T-cell (primary cell): ENCODE measurements at regions not wholly inside any gene's neighbourhood (a gene's known extent, or its start where the extent isn't known, plus 50 kb on each side); places are given as distances from the start of the nearest gene placed in this dataset.
"Not testable (repeated sequence)": the region's sequence is repeated elsewhere in the genome, so short reads cannot be mapped to it uniquely, and the experiment has no call there.

ENCODE experiments used
- ATAC-seq, 4 experiments: fragments of 200-7000 bp in 3 of 4; fragments of 150-1000 bp in 1 of 4; cut with Tn5 transposase; replicated peaks in 1 of 4; 1 replicate in 3 of 4; 2 replicates in 1 of 4; pipeline ENCODE4 v1.10.0; 2021; ENCODE audit warnings: moderate library complexity in 3 of 4, mild to moderate bottlenecking in 2 of 4, moderate number of reproducible peaks in 1 of 4
- CTCF ChIA-PET, 2 donors: fragments of 300-600 bp; sonication (Branson Sonifier 250); formaldehyde crosslinking; loops; one replicate each; lab custom pipeline; 2022; ENCODE audit warnings: antibody characterized with exemption in 2 of 2; lab: Charles Lee
- POLR2A ChIA-PET, 2 donors: fragments of 300-600 bp; sonication (Branson Sonifier 250); formaldehyde crosslinking; loops; one replicate each; lab custom pipeline; 2022; ENCODE audit warnings: antibody characterized with exemption in 2 of 2; lab: Charles Lee
- DNase-seq, 35 experiments: peaks; one replicate each; pipeline versions ENCODE4 v3.0.0 to v3.0.0-alpha.2; 2013 to 2023
- H3K27ac ChIP-seq: one replicate; pipeline ENCODE4 v1.5.1; 2013; ENCODE audit warnings: low read length
- H3K27me3 ChIP-seq, 2 experiments: replicated peaks in 1 of 2; 1 replicate in 1 of 2; 2 replicates in 1 of 2; pipeline versions ENCODE4 v1.6.1 to v1.7.0; 2013; ENCODE audit warnings: low read length in 1 of 2, mixed read lengths in 1 of 2; ENCODE audit not compliant: control insufficient read depth in 2 of 2, insufficient read depth in 2 of 2; ENCODE audit errors: extremely low read depth in 1 of 2
- H3K36me3 ChIP-seq, 2 donors: 1 replicate in 1 of 2; 2 replicates in 1 of 2; pipeline versions ENCODE4 v1.6.1 to v1.7.0; 2013; ENCODE audit warnings: low read length in 1 of 2; ENCODE audit not compliant: control insufficient read depth in 2 of 2, insufficient read depth in 1 of 2; ENCODE audit errors: extremely low read depth in 1 of 2
- H3K4me1 ChIP-seq, 2 experiments: 1 replicate in 1 of 2; 2 replicates in 1 of 2; pipeline versions ENCODE4 v1.6.1 to v1.7.0; 2013; ENCODE audit warnings: low read length in 2 of 2, mixed read lengths in 1 of 2; ENCODE audit not compliant: insufficient read depth in 2 of 2, control insufficient read depth in 1 of 2; ENCODE audit errors: extremely low read depth in 1 of 2
- H3K4me3 ChIP-seq, 2 donors: 1 replicate in 1 of 2; 2 replicates in 1 of 2; pipeline versions ENCODE4 v1.5.1 to v1.7.0; 2013; ENCODE audit warnings: mild to moderate bottlenecking in 2 of 2, low read length in 1 of 2, moderate library complexity in 1 of 2; ENCODE audit not compliant: control insufficient read depth in 1 of 2; ENCODE audit errors: extremely low read depth in 1 of 2
- H3K9me3 ChIP-seq: 2 replicates; pipeline ENCODE4 v1.7.0; 2013
- H3K27ac Mint-ChIP-seq, 2 donors: one replicate each; pipeline ENCODE4 v1.8.0; 2020 to 2021; ENCODE audit warnings: mild to moderate bottlenecking in 2 of 2, mixed read lengths in 2 of 2
- H3K27me3 Mint-ChIP-seq, 2 donors: one replicate each; pipeline ENCODE4 v1.8.0; 2021 to 2022; ENCODE audit warnings: mixed read lengths in 2 of 2
- H3K36me3 Mint-ChIP-seq: one replicate; pipeline ENCODE4 v1.8.0; 2021; ENCODE audit warnings: mixed read lengths
- H3K4me1 Mint-ChIP-seq, 3 donors: one replicate each; pipeline ENCODE4 v1.8.0; 2020 to 2022; ENCODE audit warnings: mixed read lengths in 3 of 3, mild to moderate bottlenecking in 1 of 3
- H3K4me3 Mint-ChIP-seq, 3 donors: one replicate each; pipeline ENCODE4 v1.8.0; 2020 to 2022; ENCODE audit warnings: mild to moderate bottlenecking in 3 of 3, mixed read lengths in 3 of 3, moderate library complexity in 3 of 3
- H3K9me3 Mint-ChIP-seq, 3 donors: one replicate each; pipeline ENCODE4 v1.8.0; 2020 to 2022; ENCODE audit warnings: mixed read lengths in 3 of 3
- WGBS: methylation state at CpG from one replicate; pipeline ENCODE4 v1.1.5; 2013; ENCODE audit warnings: missing lambda C conversion rate; ENCODE audit not compliant: insufficient coverage; 5-methylcytosine and 5-hydroxymethylcytosine counted together

GRCh38 chrX:89635887-89636286 lies 285.8 kb upstream of the TGIF2LX start:
- H3K4me3 Mint-ChIP-seq, H3K27ac Mint-ChIP-seq, CTCF ChIA-PET, H3K9me3 Mint-ChIP-seq, DNase-seq, H3K4me3 ChIP-seq, H3K27ac ChIP-seq, H3K27me3 ChIP-seq, H3K36me3 ChIP-seq, H3K36me3 Mint-ChIP-seq, H3K4me1 Mint-ChIP-seq, ATAC-seq, H3K9me3 ChIP-seq, POLR2A ChIA-PET, H3K4me1 ChIP-seq, H3K27me3 Mint-ChIP-seq: not testable (repeated sequence)
- 80% methylated on average over 1 of the region's 4 CpGs for WGBS

DNA sequence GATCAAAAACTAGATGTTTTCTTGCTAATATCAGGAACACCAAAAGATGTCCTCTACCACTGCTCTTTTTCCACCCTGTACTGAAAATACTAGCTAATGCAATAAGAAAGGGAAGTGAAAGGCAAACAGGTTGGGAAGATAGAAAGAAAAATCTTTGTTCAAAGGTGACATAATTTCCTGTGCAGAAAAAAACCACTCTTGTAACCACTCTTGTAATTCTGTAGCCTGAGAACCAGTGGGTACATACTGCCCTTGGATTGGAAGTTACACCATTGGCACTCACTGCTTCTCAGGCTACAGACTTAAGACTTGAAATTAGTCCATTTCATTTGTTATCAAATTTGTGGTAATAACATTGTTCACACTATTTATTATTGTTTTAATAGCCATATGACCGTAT lies 263.0 kb upstream of the TGIF2LX start:
- POLR2A ChIA-PET, H3K9me3 ChIP-seq, H3K4me3 ChIP-seq, H3K4me1 ChIP-seq, H3K27ac Mint-ChIP-seq, H3K36me3 ChIP-seq, H3K27ac ChIP-seq, H3K27me3 ChIP-seq, H3K36me3 Mint-ChIP-seq, ATAC-seq, CTCF ChIA-PET, H3K27me3 Mint-ChIP-seq, DNase-seq, H3K4me1 Mint-ChIP-seq, H3K9me3 Mint-ChIP-seq, H3K4me3 Mint-ChIP-seq: not testable (repeated sequence)
- no CpG with 5 or more reads among the region's 1 CpG for WGBS

DNA sequence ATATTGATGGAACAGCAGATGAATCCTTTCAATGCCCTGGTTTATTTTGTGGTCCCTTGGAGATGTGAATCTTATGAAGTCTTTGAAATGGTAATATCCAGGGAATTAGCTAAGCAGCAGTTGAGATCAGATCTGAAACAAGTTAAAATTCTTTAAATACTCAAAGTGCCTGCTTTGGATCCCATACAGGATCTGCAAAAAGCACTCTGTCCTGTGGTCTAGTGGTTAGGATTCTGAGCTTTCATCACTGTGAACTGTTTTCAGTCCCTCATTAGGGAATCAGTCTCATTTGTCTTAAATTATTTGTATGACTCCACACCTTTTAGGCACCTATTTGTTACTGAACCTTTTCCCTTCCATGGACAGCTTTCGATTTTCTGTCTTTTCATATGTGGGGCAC lies 215.2 kb upstream of the TGIF2LX start:
- H3K4me3 Mint-ChIP-seq, H3K36me3 Mint-ChIP-seq, H3K9me3 ChIP-seq, POLR2A ChIA-PET, H3K27me3 Mint-ChIP-seq, H3K4me1 ChIP-seq, H3K4me3 ChIP-seq, H3K27me3 ChIP-seq, CTCF ChIA-PET, H3K27ac Mint-ChIP-seq, H3K4me1 Mint-ChIP-seq, H3K9me3 Mint-ChIP-seq, ATAC-seq, H3K27ac ChIP-seq, H3K36me3 ChIP-seq, DNase-seq: not testable (repeated sequence)
- WGBS = no CpG with 5 or more reads among the region's 1 CpG

DNA sequence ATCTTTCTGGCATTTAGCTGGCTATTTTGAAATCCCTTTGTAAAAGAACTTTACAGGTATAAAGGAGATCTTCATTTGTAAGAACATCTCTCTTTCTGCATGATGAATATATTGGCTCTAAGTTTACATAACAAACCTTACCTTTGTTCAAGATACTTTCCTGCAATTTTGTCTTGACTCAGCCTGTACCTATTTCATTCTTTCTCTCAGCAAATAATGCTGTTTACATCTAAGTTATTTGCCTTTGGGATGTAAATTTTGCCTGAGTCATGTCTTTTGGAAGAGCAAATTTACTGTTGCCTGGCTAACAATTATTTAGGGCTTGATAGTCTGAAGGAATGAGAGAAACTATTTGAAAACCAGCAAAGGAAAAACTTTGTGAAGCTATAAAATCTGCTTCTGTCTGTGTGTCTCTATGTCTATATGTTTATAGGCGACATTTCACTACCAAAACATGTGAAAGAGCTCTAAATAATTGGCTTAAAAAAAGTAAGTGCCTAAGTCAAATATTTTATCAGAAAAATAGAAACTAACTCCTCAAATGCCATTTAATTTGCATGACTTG lies 214.3 kb upstream of the TGIF2LX start:
- POLR2A ChIA-PET, H3K4me3 Mint-ChIP-seq, H3K27me3 Mint-ChIP-seq, H3K27ac ChIP-seq, CTCF ChIA-PET, H3K4me3 ChIP-seq, H3K36me3 ChIP-seq, H3K9me3 Mint-ChIP-seq, H3K27me3 ChIP-seq, H3K36me3 Mint-ChIP-seq, H3K9me3 ChIP-seq, ATAC-seq, H3K4me1 ChIP-seq, H3K27ac Mint-ChIP-seq, H3K4me1 Mint-ChIP-seq, DNase-seq: not testable (repeated sequence)
- no CpG with 5 or more reads among the region's 1 CpG for WGBS

- ATAC-seq, H3K9me3 ChIP-seq, H3K4me1 Mint-ChIP-seq, H3K4me1 ChIP-seq, H3K4me3 Mint-ChIP-seq, H3K27ac Mint-ChIP-seq, POLR2A ChIA-PET, H3K4me3 ChIP-seq, H3K27me3 Mint-ChIP-seq, H3K27me3 ChIP-seq, H3K36me3 ChIP-seq, H3K36me3 Mint-ChIP-seq, CTCF ChIA-PET, H3K9me3 Mint-ChIP-seq, DNase-seq, H3K27ac ChIP-seq: not testable (repeated sequence)
- WGBS = 82% methylated on average over 5 of the region's 11 CpGs
Observed at GRCh38 chrX:89734367-89734766, 187.3 kb upstream of the TGIF2LX start.

DNA sequence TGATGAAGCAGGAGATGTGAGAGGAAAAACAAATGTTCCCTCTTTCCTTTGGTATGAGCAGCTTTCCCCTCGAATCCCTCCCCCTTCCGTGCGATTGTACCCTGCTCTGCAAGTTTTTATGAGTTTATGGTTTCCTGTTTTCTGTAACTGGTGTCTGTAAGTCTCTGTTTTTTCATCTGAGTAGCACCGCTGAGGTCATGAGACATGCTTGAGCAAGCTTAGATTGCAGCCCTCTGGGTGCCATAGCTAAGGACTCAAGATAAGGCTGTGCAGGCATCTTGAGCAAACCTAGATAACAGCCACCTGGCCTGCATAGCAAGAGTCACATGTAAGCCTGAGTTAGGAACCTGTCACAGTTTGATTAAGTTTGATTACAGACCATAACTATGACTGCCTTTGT lies 165.2 kb upstream of the TGIF2LX start:
- DNase-seq, ATAC-seq, H3K27ac ChIP-seq, H3K4me3 ChIP-seq, H3K36me3 ChIP-seq, H3K9me3 Mint-ChIP-seq, CTCF ChIA-PET, H3K27me3 ChIP-seq, H3K4me1 ChIP-seq, H3K27me3 Mint-ChIP-seq, H3K27ac Mint-ChIP-seq, H3K4me1 Mint-ChIP-seq, H3K4me3 Mint-ChIP-seq, H3K9me3 ChIP-seq, H3K36me3 Mint-ChIP-seq, POLR2A ChIA-PET: not testable (repeated sequence)
- no CpG with 5 or more reads among the region's 4 CpGs for WGBS

GRCh38 chrX:89757767-89758166 lies 163.9 kb upstream of the TGIF2LX start:
- H3K36me3 ChIP-seq, H3K4me1 ChIP-seq, H3K27ac Mint-ChIP-seq, H3K9me3 ChIP-seq, POLR2A ChIA-PET, CTCF ChIA-PET, H3K27ac ChIP-seq, H3K36me3 Mint-ChIP-seq, H3K27me3 Mint-ChIP-seq, H3K27me3 ChIP-seq, H3K4me3 Mint-ChIP-seq, H3K4me1 Mint-ChIP-seq, H3K9me3 Mint-ChIP-seq, ATAC-seq, H3K4me3 ChIP-seq: not testable (repeated sequence)
- peak in 1 of 35 experiments; percentile 4 for DNase-seq
- no CpG with 5 or more reads among the region's 1 CpG for WGBS
